ENCODE measurements at regions not wholly inside any gene's neighbourhood (a gene's known extent, or its start where the extent isn't known, plus 50 kb on each side); places are given as distances from the start of the nearest gene placed in this dataset.
A peak's percentile ranks its signal among the peaks of the same experiment; 100 is the strongest.
"Not testable (repeated sequence)": the region's sequence is repeated elsewhere in the genome, so short reads cannot be mapped to it uniquely, and the experiment has no call there.

- TF ChIP-seq POLR2A (IDR thresholded peaks at IDR 0.05) (no peak), POLR2AphosphoS5 (IDR thresholded peaks at IDR 0.05) (no peak), CTCF (IDR thresholded peaks at IDR 0.05) (no peak)
- no peaks in the 10 kb centered on the region for H3K36me3 ChIP-seq
- H3K9me3 ChIP-seq: no peaks in the 10 kb centered on the region
- H3K4me3 ChIP-seq: no peak overlapping the region
- DNase-seq (ENCODE audit: low spot score in 2 of 2): no peak
- no peaks in the 10 kb centered on the region for H3K4me1 ChIP-seq
- H3K27me3 ChIP-seq: no peaks in the 10 kb centered on the region
- H3K27ac ChIP-seq: no peak overlapping the region
- intact Hi-C loops (cut with DNase I; ENCODE audit: low total_unique reads): no loop called here
Measured at GRCh38 chr7:142628945-142629344, 120.3 kb upstream of the PRSS1 start.

- H3K4me3 ChIP-seq; DNase-seq (ENCODE audit: low spot score in 2 of 2); H3K27me3 ChIP-seq; H3K27ac ChIP-seq; H3K36me3 ChIP-seq; H3K4me1 ChIP-seq; H3K9me3 ChIP-seq; intact Hi-C loops (cut with DNase I; ENCODE audit: low total_unique reads): not testable (repeated sequence)
Measured at GRCh38 chr7:142627223-142627622, 122.0 kb upstream of the PRSS1 start.

GRCh38 chr7:142626420-142627035, 122.7 kb upstream of the PRSS1 start:
- intact Hi-C loops (cut with DNase I; ENCODE audit: low total_unique reads): no loop called here
- TF ChIP-seq CTCF (IDR thresholded peaks at IDR 0.05): peak in 1 of 3 donors; percentile 47
- no peak for TF ChIP-seq POLR2A (IDR thresholded peaks at IDR 0.05)
- DNase-seq (ENCODE audit: low spot score in 2 of 2): no peak
- Histone ChIP-seq H3K27me3 (no peaks in the 10 kb centered on the region), H3K27ac (no peak overlapping the region), H3K4me1 (no peaks in the 10 kb centered on the region), H3K36me3 (no peaks in the 10 kb centered on the region), H3K9me3 (no peaks in the 10 kb centered on the region), H3K4me3 (no peak overlapping the region)

- H3K9me3 ChIP-seq; H3K4me3 ChIP-seq; DNase-seq (ENCODE audit: low spot score in 2 of 2); intact Hi-C loops (cut with DNase I; ENCODE audit: low total_unique reads); H3K27ac ChIP-seq; H3K27me3 ChIP-seq; H3K4me1 ChIP-seq; H3K36me3 ChIP-seq: not testable (repeated sequence)
Measured at GRCh38 chr7:142625216-142625615, 124.1 kb upstream of the PRSS1 start.

DNA sequence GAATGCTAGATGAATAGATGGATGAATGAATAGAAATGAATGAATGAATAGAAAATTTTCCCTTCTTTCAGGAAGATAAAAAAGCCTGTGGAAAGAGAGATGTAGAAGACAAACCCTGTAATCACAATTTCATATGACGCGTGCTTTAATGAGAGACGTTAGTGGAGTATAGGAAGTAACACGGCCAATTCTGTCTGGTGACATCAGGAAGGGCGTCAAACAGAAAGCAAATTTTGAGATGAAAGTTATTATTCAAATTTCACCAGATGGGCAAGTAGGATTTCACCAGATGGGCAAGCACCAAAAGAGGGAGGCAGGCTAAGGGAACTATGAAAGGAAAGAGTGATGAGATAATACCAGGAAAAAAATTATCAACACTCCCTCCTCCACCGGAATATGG, 128.9 kb upstream of the PRSS1 start:
- no peak overlapping the region for H3K27ac ChIP-seq
- H3K9me3 ChIP-seq: no peaks in the 10 kb centered on the region
- H3K4me3 ChIP-seq: no peak overlapping the region
- no peaks in the 10 kb centered on the region for H3K27me3 ChIP-seq
- DNase-seq (ENCODE audit: low spot score in 2 of 2): no peak
- TF ChIP-seq POLR2A (IDR thresholded peaks at IDR 0.05) (no peak), CTCF (IDR thresholded peaks at IDR 0.05) (no peak), POLR2AphosphoS5 (IDR thresholded peaks at IDR 0.05) (no peak)
- intact Hi-C loops (cut with DNase I; ENCODE audit: low total_unique reads): no loop called here
- no peaks in the 10 kb centered on the region for H3K4me1 ChIP-seq
- no peaks in the 10 kb centered on the region for H3K36me3 ChIP-seq

- intact Hi-C loops (cut with DNase I; ENCODE audit: low total_unique reads): no loop called here
- H3K4me1 ChIP-seq: no peaks in the 10 kb centered on the region
- H3K4me3 ChIP-seq: no peak overlapping the region
- no peaks in the 10 kb centered on the region for H3K27me3 ChIP-seq
- no peak for DNase-seq (ENCODE audit: low spot score in 2 of 2)
- no peaks in the 10 kb centered on the region for H3K9me3 ChIP-seq
- H3K27ac ChIP-seq: no peak overlapping the region
- H3K36me3 ChIP-seq: no peaks in the 10 kb centered on the region
- TF ChIP-seq POLR2AphosphoS5 (IDR thresholded peaks at IDR 0.05): no peak
- TF ChIP-seq POLR2A (IDR thresholded peaks at IDR 0.05): no peak
- TF ChIP-seq CTCF (IDR thresholded peaks at IDR 0.05): no peak
Measured at GRCh38 chr7:142618655-142619351, 130.5 kb upstream of the PRSS1 start.

Data from breast epithelium (tissue), 4 donors.